Fibroblast of the conjunctiva (primary cell): ENCODE measurements at regions not wholly inside any gene's neighbourhood (a gene's known extent, or its start where the extent isn't known, plus 50 kb on each side); places are given as distances from the start of the nearest gene placed in this dataset.

Experiments used
- DNase-seq: peaks from one replicate; pipeline ENCODE4 v3.0.0-alpha.2; 2010; ENCODE audit warnings: low read depth

- DNase-seq, result no peak
Observed at GRCh38 chr7:19852192-19852591, 78.8 kb upstream of the TMEM196 start.

- DNase-seq, result no peak
Observed at GRCh38 chr7:19851504-19851903, 78.1 kb upstream of the TMEM196 start.

- DNase-seq, result no peak
Observed at GRCh38 chr7:19834566-19834965, 61.1 kb upstream of the TMEM196 start.

GRCh38 chr7:19830604-19831003 is 57.2 kb upstream of the TMEM196 start:
- no peak for DNase-seq
